ENCODE measurements at regions not wholly inside any gene's neighbourhood (a gene's known extent, or its start where the extent isn't known, plus 50 kb on each side); places are given as distances from the start of the nearest gene placed in this dataset.
A peak's percentile ranks its signal among the peaks of the same experiment; 100 is the strongest.

DNA sequence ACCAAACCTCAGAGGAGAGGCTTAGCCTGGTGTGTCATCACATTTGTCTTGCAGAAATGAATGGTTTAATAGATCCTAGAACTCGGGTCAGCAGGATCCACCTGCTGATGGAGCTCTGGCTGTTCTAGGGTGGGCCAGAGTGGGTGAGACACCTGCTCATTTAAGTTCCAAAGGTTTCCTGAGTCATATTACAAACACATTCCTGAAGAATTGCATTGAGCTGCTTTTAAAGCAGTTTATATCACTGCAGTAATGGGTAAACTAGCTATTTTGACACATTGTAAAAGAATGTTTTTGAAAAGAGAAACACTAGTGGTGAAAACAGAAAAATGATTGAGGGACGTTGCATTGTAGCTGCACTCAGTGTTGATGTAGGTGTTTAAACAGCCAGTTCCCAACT lies 175.3 kb upstream of the TCF4 start:
- TF ChIP-seq, protein P1, sequence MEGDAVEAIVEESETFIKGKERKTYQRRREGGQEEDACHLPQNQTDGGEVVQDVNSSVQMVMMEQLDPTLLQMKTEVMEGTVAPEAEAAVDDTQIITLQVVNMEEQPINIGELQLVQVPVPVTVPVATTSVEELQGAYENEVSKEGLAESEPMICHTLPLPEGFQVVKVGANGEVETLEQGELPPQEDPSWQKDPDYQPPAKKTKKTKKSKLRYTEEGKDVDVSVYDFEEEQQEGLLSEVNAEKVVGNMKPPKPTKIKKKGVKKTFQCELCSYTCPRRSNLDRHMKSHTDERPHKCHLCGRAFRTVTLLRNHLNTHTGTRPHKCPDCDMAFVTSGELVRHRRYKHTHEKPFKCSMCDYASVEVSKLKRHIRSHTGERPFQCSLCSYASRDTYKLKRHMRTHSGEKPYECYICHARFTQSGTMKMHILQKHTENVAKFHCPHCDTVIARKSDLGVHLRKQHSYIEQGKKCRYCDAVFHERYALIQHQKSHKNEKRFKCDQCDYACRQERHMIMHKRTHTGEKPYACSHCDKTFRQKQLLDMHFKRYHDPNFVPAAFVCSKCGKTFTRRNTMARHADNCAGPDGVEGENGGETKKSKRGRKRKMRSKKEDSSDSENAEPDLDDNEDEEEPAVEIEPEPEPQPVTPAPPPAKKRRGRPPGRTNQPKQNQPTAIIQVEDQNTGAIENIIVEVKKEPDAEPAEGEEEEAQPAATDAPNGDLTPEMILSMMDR (IDR thresholded peaks at IDR 0.05), result no peak
- no peaks in the 10 kb centered on the region for H3K36me3 ChIP-seq (ENCODE audit: insufficient read depth in 1 of 2, low read depth in 1 of 2)
- DNase-seq, result no peak
- no peaks in the 10 kb centered on the region for H3K9me3 ChIP-seq
- 48 to 55% (median 49%) methylated on average over 2 of the region's 2 CpGs for WGBS, 3 donors
- no peaks in the 10 kb centered on the region for H3K27me3 ChIP-seq (ENCODE audit: insufficient read depth in 3 of 3, low read length in 2 of 3)
- no peak overlapping the region for H3K27ac ChIP-seq
- intact Hi-C loops (cut with DNase I), result no loop called here
- H3K4me3 ChIP-seq, result no peak overlapping the region
- peaks cover 5% of the 10 kb centered on the region for H3K4me1 ChIP-seq
- no peak for ATAC-seq

DNA sequence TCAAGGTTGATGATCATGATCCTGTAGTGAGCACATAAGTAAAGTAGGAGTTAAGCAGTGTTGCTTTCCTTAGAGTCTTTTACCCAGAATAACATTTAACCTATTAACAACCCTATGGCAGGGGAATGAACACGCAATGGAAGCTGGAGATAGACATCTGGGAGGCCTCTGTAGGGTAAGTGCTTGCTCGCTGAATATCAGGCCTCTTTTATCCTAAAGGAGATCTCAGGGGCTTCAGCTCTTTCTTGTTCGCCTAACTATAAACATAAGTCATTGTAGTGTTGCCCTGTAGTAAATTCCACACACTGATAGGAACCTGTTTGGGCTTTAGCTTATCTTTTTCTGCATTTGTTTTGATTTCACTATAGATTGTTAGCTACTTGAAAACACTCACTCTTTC lies 174.4 kb upstream of the TCF4 start:
- Histone ChIP-seq H3K27ac (no peak overlapping the region), H3K4me3 (no peak overlapping the region), H3K4me1 (peaks cover 5% of the 10 kb centered on the region), H3K27me3 (ENCODE audit: insufficient read depth in 3 of 3, low read length in 2 of 3) (no peaks in the 10 kb centered on the region), H3K36me3 (ENCODE audit: insufficient read depth in 1 of 2, low read depth in 1 of 2) (no peaks in the 10 kb centered on the region), H3K9me3 (no peaks in the 10 kb centered on the region)
- intact Hi-C loops (cut with DNase I), result no loop called here
- DNase-seq, result no peak
- TF ChIP-seq, protein P1 (IDR thresholded peaks at IDR 0.05), result no peak
- no peak for ATAC-seq
- 96 to 98% (median 98%) methylated on average over 3 of the region's 3 CpGs for WGBS, 3 donors

DNA sequence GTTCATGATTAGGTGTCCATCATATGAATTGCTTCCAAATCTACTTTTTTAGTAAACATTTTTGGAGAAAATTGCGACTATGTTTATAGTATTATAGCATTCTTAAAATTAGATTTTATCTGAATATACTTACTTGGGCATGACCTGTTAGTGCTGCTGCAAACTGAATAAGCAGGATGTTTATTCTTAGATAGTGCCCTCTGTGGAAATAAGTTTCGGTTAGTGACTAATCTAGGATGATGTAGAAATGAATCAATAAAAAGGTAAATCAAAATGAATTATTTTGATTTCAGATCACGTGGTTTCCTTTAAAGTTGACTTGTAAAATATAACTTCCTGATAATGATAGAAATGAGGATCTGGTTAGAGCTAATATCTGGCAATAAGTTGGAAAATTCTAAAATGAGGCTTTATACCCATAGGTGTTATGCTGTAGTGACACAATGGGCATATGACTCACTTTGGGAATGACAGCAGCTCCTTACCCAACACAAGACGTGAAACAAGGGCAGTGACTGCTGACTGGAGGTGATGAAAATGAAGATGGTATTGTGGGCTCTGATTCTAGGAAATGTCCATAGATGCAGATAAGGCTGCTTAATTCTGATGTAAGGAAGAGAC lies 165.8 kb upstream of the TCF4 start:
- TF ChIP-seq, protein P1 (IDR thresholded peaks at IDR 0.05), result no peak
- 68 to 74% (median 73%) methylated on average over 4 of the region's 4 CpGs for WGBS, 3 donors

DNA sequence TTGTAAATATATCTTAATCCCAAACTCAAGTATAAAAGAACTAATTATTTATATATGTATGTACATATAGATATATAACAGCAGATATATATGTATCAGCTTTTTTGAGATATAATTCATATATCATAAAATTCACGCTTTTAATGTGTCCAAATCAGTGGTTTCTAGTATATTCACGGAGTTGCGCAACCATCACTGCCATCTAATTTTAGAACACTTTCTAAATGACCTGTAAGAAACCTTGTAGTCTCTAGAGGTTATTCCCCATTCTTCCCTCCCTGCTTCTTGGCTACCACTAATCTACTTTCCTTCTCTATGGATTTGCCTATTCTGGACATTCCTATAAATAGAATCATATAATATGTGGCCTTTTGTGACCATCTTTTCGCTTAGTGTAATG lies 163.5 kb upstream of the TCF4 start:
- H3K27me3 ChIP-seq (ENCODE audit: insufficient read depth in 3 of 3, low read length in 2 of 3), result no peaks in the 10 kb centered on the region
- WGBS, 3 donors, result 77 to 94% (median 80%) methylated on average over 4 of the region's 4 CpGs
- H3K4me1 ChIP-seq, result peaks cover 7% of the 10 kb centered on the region
- ATAC-seq (no peak), DNase-seq (no peak)
- no peak overlapping the region for H3K27ac ChIP-seq
- H3K4me3 ChIP-seq, result no peak overlapping the region
- intact Hi-C loops (cut with DNase I), result no loop called here
- H3K36me3 ChIP-seq (ENCODE audit: insufficient read depth in 1 of 2, low read depth in 1 of 2), result no peaks in the 10 kb centered on the region
- no peaks in the 10 kb centered on the region for H3K9me3 ChIP-seq
- TF ChIP-seq, protein P1 (IDR thresholded peaks at IDR 0.05), result no peak

More for the DNA sequence above, 165.8 kb upstream of the TCF4 start:
- Histone ChIP-seq H3K27ac (no peak overlapping the region), H3K9me3 (no peaks in the 10 kb centered on the region), H3K27me3 (ENCODE audit: insufficient read depth in 3 of 3, low read length in 2 of 3) (no peaks in the 10 kb centered on the region), H3K36me3 (ENCODE audit: insufficient read depth in 1 of 2, low read depth in 1 of 2) (no peaks in the 10 kb centered on the region), H3K4me1 (peaks cover 7% of the 10 kb centered on the region), H3K4me3 (no peak overlapping the region)
- intact Hi-C loops (cut with DNase I), result no loop called here
- DNase-seq (no peak), ATAC-seq (peak; percentile 53 to 87 (median 66))

DNA sequence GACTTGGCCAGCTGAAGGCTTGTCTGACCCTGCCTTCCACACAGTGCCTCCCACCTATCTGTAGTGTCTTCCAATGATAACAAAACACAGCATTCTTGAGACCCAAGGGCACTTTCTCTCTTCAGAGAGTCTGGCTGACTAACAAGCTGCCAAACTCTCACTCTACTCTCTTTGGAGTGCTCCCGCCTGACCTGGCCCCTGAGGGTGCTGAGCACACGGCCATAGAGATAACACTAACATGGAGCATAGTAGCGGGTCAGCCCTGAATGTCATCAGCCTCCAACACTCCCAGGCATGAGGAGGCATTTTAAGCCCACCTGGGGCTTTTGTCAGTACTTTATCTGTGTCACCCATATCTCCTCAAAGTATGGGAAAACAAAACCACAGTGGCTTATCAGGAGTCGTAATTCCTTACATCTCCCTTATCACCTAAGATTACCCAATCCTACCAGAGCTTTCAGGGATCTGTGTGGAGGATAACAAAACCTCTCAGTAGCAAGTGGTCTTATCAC lies 160.3 kb upstream of the TCF4 start:
- H3K9me3 ChIP-seq, result no peaks in the 10 kb centered on the region
- no peak for ATAC-seq
- WGBS, 3 donors, result 95 to 98% (median 97%) methylated on average over 4 of the region's 4 CpGs
- no peak for DNase-seq
- no peak overlapping the region for H3K4me3 ChIP-seq
- H3K27me3 ChIP-seq (ENCODE audit: insufficient read depth in 3 of 3, low read length in 2 of 3), result no peaks in the 10 kb centered on the region
- peaks cover 1% of the 10 kb centered on the region for H3K4me1 ChIP-seq
- no peak overlapping the region for H3K27ac ChIP-seq
- no peaks in the 10 kb centered on the region for H3K36me3 ChIP-seq (ENCODE audit: insufficient read depth in 1 of 2, low read depth in 1 of 2)
- intact Hi-C loops (cut with DNase I), result no loop called here
- TF ChIP-seq, protein P1 (IDR thresholded peaks at IDR 0.05), result no peak

Measured in psoas muscle (tissue), 7 donors.